Ishikawa (cell line): ENCODE measurements at regions not wholly inside any gene's neighbourhood (a gene's known extent, or its start where the extent isn't known, plus 50 kb on each side); places are given as distances from the start of the nearest gene placed in this dataset.

Source experiments
- CEBPB ChIP-seq: IDR thresholded peaks from 2 replicates; pipeline ENCODE4 v1.6.1; 2012
- CREB1 ChIP-seq: IDR thresholded peaks from 2 replicates; pipeline ENCODE4 v1.6.1; 2012; ENCODE audit warnings: low read depth
- EGR1 ChIP-seq: IDR thresholded peaks from 2 replicates; pipeline ENCODE4 v1.6.1; 2012
- EP300 ChIP-seq: IDR thresholded peaks from 2 replicates; pipeline ENCODE4 v1.6.1; 2012; ENCODE audit warnings: borderline replicate concordance
- FOXM1 ChIP-seq: IDR thresholded peaks from 2 replicates; pipeline ENCODE4 v1.6.1; 2012; ENCODE audit warnings: low read depth, borderline replicate concordance
- MAX ChIP-seq: IDR thresholded peaks from 2 replicates; pipeline ENCODE4 v1.6.1; 2012
- NFIC ChIP-seq: IDR thresholded peaks from 2 replicates; pipeline ENCODE4 v1.6.1; 2012
- RAD21 ChIP-seq: IDR thresholded peaks from 2 replicates; pipeline ENCODE4 v1.6.1; 2012; ENCODE audit warnings: low read depth
- REST ChIP-seq: IDR thresholded peaks from 2 replicates; pipeline ENCODE4 v1.6.1; 2012; ENCODE audit warnings: low read depth, mild to moderate bottlenecking
- TAF1 ChIP-seq: IDR thresholded peaks from 2 replicates; pipeline ENCODE4 v1.6.1; 2012; ENCODE audit warnings: low read depth, mild to moderate bottlenecking
- TCF12 ChIP-seq: IDR thresholded peaks from 2 replicates; pipeline ENCODE4 v1.6.1; 2012; ENCODE audit warnings: low read depth
- TEAD4 ChIP-seq: IDR thresholded peaks from 2 replicates; pipeline ENCODE4 v1.6.1; 2012
- USF1 ChIP-seq: IDR thresholded peaks from 2 replicates; pipeline ENCODE4 v1.6.1; 2012
- YY1 ChIP-seq: IDR thresholded peaks from 2 replicates; pipeline ENCODE4 v1.6.1; 2012; ENCODE audit warnings: low read depth
- ZBTB7A ChIP-seq: IDR thresholded peaks from 2 replicates; pipeline ENCODE4 v1.6.1; 2012; ENCODE audit warnings: low read depth

GRCh38 chr15:54854667-54855066 lies 342.1 kb downstream of the RSL24D1 start:
- TF ChIP-seq TAF1 (no peak), CEBPB (no peak), CREB1 (no peak), TEAD4 (no peak), EP300 (no peak), FOXM1 (no peak), NFIC (no peak)

- TF ChIP-seq CEBPB (no peak), RAD21 (no peak), FOXM1 (no peak), NFIC (no peak), YY1 (no peak), ZBTB7A (no peak)
Measured at GRCh38 chr15:54850101-54850500, 346.6 kb downstream of the RSL24D1 start.

GRCh38 chr15:54843006-54843405 lies 353.7 kb downstream of the RSL24D1 start:
- TF ChIP-seq EP300 (no peak), EGR1 (no peak), REST (no peak), TAF1 (no peak), MAX (no peak), YY1 (no peak), TCF12 (no peak), CREB1 (no peak), CEBPB (no peak), USF1 (no peak), ZBTB7A (no peak)

- TF ChIP-seq EP300 (no peak), YY1 (no peak), ZBTB7A (no peak), USF1 (no peak), FOXM1 (no peak), EGR1 (no peak), TEAD4 (no peak), CREB1 (no peak), CEBPB (no peak)
Measured at GRCh38 chr15:54841701-54842305, 354.9 kb downstream of the RSL24D1 start.

GRCh38 chr15:54840621-54841398 lies 355.9 kb downstream of the RSL24D1 start:
- TF ChIP-seq MAX (no peak), REST (peak; percentile 44; the same call in 1 of the 2 replicates)

GRCh38 chr15:54839379-54839778 lies 357.4 kb downstream of the RSL24D1 start:
- TF ChIP-seq MAX = no peak
- no peak for TF ChIP-seq TCF12
- TF ChIP-seq CEBPB = no peak
- no peak for TF ChIP-seq YY1
- no peak for TF ChIP-seq REST
- TF ChIP-seq EGR1 = no peak
- no peak for TF ChIP-seq TAF1
- no peak for TF ChIP-seq TEAD4
- TF ChIP-seq ZBTB7A = no peak
- TF ChIP-seq USF1 = no peak
- no peak for TF ChIP-seq RAD21
- no peak for TF ChIP-seq FOXM1
